ENCODE measurements at regions not wholly inside any gene's neighbourhood (a gene's known extent, or its start where the extent isn't known, plus 50 kb on each side); places are given as distances from the start of the nearest gene placed in this dataset.
"Not testable (repeated sequence)": the region's sequence is repeated elsewhere in the genome, so short reads cannot be mapped to it uniquely, and the experiment has no call there.

- no peak for DNase-seq (ENCODE audit: low read depth)
Observed at GRCh38 chr2:21332993-21333625, 209.3 kb downstream of the TDRD15 start.

- no peak for DNase-seq (ENCODE audit: low read depth)
Observed at GRCh38 chr2:21333684-21334083, 209.9 kb downstream of the TDRD15 start.

- no peak for DNase-seq (ENCODE audit: low read depth)
Observed at GRCh38 chr2:21346984-21347383, 223.2 kb downstream of the TDRD15 start.

- no peak for DNase-seq (ENCODE audit: low read depth)
Observed at GRCh38 chr2:21353879-21354679, 230.3 kb downstream of the TDRD15 start.

- DNase-seq (ENCODE audit: low read depth) = no peak
Observed at GRCh38 chr2:21356086-21356856, 232.5 kb downstream of the TDRD15 start.

- no peak for DNase-seq (ENCODE audit: low read depth)
Observed at GRCh38 chr2:21356857-21357255, 233.1 kb downstream of the TDRD15 start.

GRCh38 chr2:21358976-21359375 is 235.2 kb downstream of the TDRD15 start:
- no peak for DNase-seq (ENCODE audit: low read depth)

- no peak for DNase-seq (ENCODE audit: low read depth)
Observed at GRCh38 chr2:21361384-21361783, 237.6 kb downstream of the TDRD15 start.

GRCh38 chr2:21361957-21362486 is 238.3 kb downstream of the TDRD15 start:
- DNase-seq (ENCODE audit: low read depth) = no peak

- no peak for DNase-seq (ENCODE audit: low read depth)
Observed at GRCh38 chr2:21363364-21363763, 239.6 kb downstream of the TDRD15 start.

- no peak for DNase-seq (ENCODE audit: low read depth)
Observed at GRCh38 chr2:21367421-21367820, 243.7 kb downstream of the TDRD15 start.

GRCh38 chr2:21369787-21370186 is 246.0 kb downstream of the TDRD15 start:
- DNase-seq (ENCODE audit: low read depth) = no peak

- no peak for DNase-seq (ENCODE audit: low read depth)
Observed at GRCh38 chr2:21371499-21372003, 247.8 kb downstream of the TDRD15 start.

GRCh38 chr2:21372654-21373053 is 248.9 kb downstream of the TDRD15 start:
- DNase-seq (ENCODE audit: low read depth) = no peak

- DNase-seq (ENCODE audit: low read depth) = no peak
Observed at GRCh38 chr2:21376864-21377263, 253.1 kb downstream of the TDRD15 start.

GRCh38 chr2:21379140-21379539 is 255.4 kb downstream of the TDRD15 start:
- DNase-seq (ENCODE audit: low read depth) = no peak

- DNase-seq (ENCODE audit: low read depth) = not testable (repeated sequence)
Observed at GRCh38 chr2:21379668-21380067, 255.9 kb downstream of the TDRD15 start.

- no peak for DNase-seq (ENCODE audit: low read depth)
Observed at GRCh38 chr2:21381421-21381820, 257.7 kb downstream of the TDRD15 start.

- no peak for DNase-seq (ENCODE audit: low read depth)
Observed at GRCh38 chr2:21382701-21383520, 259.1 kb downstream of the TDRD15 start.

- no peak for DNase-seq (ENCODE audit: low read depth)
Observed at GRCh38 chr2:21386666-21387065, 262.9 kb downstream of the TDRD15 start.

- DNase-seq (ENCODE audit: low read depth) = no peak
Observed at GRCh38 chr2:21392649-21393048, 268.9 kb downstream of the TDRD15 start.
